ENCODE measurements at regions not wholly inside any gene's neighbourhood (a gene's known extent, or its start where the extent isn't known, plus 50 kb on each side); places are given as distances from the start of the nearest gene placed in this dataset.

GRCh38 chrX:9357518-9358114 is 107.2 kb upstream of the TBL1X start:
- no peaks in the 10 kb centered on the region for H3K36me3 Mint-ChIP-seq
- Histone ChIP-seq H3K4me3 (ENCODE audit: control insufficient read depth in 1 of 2, extremely low read depth in 1 of 2, low read length in 1 of 2) (no peak overlapping the region), H3K36me3 (ENCODE audit: control insufficient read depth in 2 of 2, extremely low read depth in 1 of 2, insufficient read depth in 1 of 2, low read length in 1 of 2) (no peaks in the 10 kb centered on the region), H3K27me3 (replicated peaks in 1 of 2; ENCODE audit: control insufficient read depth in 2 of 2, extremely low read depth in 1 of 2, insufficient read depth in 2 of 2, low read length in 1 of 2) (no peaks in the 10 kb centered on the region), H3K4me1 (ENCODE audit: control insufficient read depth in 1 of 2, extremely low read depth in 1 of 2, insufficient read depth in 2 of 2, low read length in 2 of 2) (peaks cover 0 to 22% of the 10 kb centered on the region in 2 experiments), H3K27ac (ENCODE audit: low read length) (no peak overlapping the region), H3K9me3 (no peaks in the 10 kb centered on the region)
- H3K4me1 Mint-ChIP-seq = peaks cover 24 to 27% (median 25%) of the 10 kb centered on the region in 3 donors
- POLR2A ChIA-PET = no interaction called here
- no peak for ATAC-seq (replicated peaks in 1 of 4)
- CTCF ChIA-PET = interaction anchor here in 1 of 2 donors (1.0 kb wide), 1 partner anchor 102 kb away, joined by 4 read pairs; no protein-coding TSS in a partner anchor
- no peak for DNase-seq
- no peak overlapping the region for H3K27ac Mint-ChIP-seq
- peaks cover 0 to 8% (median 3%) of the 10 kb centered on the region in 3 donors for H3K9me3 Mint-ChIP-seq
- no peaks in the 10 kb centered on the region for H3K27me3 Mint-ChIP-seq
- H3K4me3 Mint-ChIP-seq = no peak overlapping the region
- no CpG with 5 or more reads among the region's 7 CpGs for WGBS (ENCODE audit: insufficient coverage)

DNA sequence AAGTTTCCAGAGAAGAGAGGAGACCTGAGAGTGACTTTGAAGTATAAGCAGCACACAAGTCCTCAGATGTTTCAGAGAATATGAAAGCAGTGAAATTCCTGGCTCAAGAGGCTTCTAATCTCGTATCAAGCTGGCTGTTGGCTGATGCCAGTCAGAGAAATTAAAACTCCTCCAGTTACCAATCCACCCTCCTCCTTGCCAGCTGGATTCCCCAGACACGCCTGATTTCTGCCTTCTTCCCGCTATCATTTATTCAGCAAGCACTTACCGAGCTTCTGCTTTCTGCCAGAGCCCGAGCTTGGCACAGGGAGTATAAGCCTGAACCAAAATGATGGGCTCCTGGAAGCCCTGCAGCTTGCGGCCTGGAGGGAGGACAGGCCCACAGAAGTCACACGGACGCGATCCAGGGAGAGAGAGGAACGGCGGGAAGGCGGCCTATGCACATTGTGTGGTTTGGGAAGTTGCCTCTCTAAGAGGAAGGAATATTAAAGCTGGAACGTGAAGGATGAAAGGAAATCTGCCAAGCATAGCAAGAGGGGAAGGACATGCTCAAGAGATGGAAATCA is 102.4 kb upstream of the TBL1X start:
- Mint-ChIP-seq H3K9me3 (no peaks in the 10 kb centered on the region), H3K36me3 (no peaks in the 10 kb centered on the region), H3K4me3 (no peak overlapping the region), H3K27ac (peak overlapping the region in 1 of 2 donors; percentile 11), H3K4me1 (no peaks in the 10 kb centered on the region), H3K27me3 (no peaks in the 10 kb centered on the region)
- no peak overlapping the region for H3K27ac ChIP-seq (ENCODE audit: low read length)
- CTCF ChIA-PET = no interaction called here
- no peak for ATAC-seq (replicated peaks in 1 of 4)
- no peaks in the 10 kb centered on the region for H3K4me1 ChIP-seq (ENCODE audit: control insufficient read depth in 1 of 2, extremely low read depth in 1 of 2, insufficient read depth in 2 of 2, low read length in 2 of 2)
- no peaks in the 10 kb centered on the region for H3K36me3 ChIP-seq (ENCODE audit: control insufficient read depth in 2 of 2, extremely low read depth in 1 of 2, insufficient read depth in 1 of 2, low read length in 1 of 2)
- no peaks in the 10 kb centered on the region for H3K9me3 ChIP-seq
- H3K4me3 ChIP-seq (ENCODE audit: control insufficient read depth in 1 of 2, extremely low read depth in 1 of 2, low read length in 1 of 2) = no peak overlapping the region
- DNase-seq = no peak
- H3K27me3 ChIP-seq (replicated peaks in 1 of 2; ENCODE audit: control insufficient read depth in 2 of 2, extremely low read depth in 1 of 2, insufficient read depth in 2 of 2, low read length in 1 of 2) = no peaks in the 10 kb centered on the region
- WGBS (ENCODE audit: insufficient coverage) = 99% methylated on average over 9 of the region's 13 CpGs
- POLR2A ChIA-PET = no interaction called here

- H3K27ac ChIP-seq (ENCODE audit: low read length) = no peak overlapping the region
- no peak overlapping the region for H3K4me3 Mint-ChIP-seq
- ATAC-seq (replicated peaks in 1 of 4) = no peak
- no CpG with 5 or more reads among the region's 2 CpGs for WGBS (ENCODE audit: insufficient coverage)
- H3K9me3 Mint-ChIP-seq = no peaks in the 10 kb centered on the region
- H3K9me3 ChIP-seq = no peaks in the 10 kb centered on the region
- CTCF ChIA-PET = no interaction called here
- no peaks in the 10 kb centered on the region for H3K36me3 Mint-ChIP-seq
- H3K4me1 Mint-ChIP-seq = peaks cover 4 to 6% (median 5%) of the 10 kb centered on the region in 3 donors
- no peaks in the 10 kb centered on the region for H3K36me3 ChIP-seq (ENCODE audit: control insufficient read depth in 2 of 2, extremely low read depth in 1 of 2, insufficient read depth in 1 of 2, low read length in 1 of 2)
- peaks cover 0 to 9% of the 10 kb centered on the region in 2 experiments for H3K4me1 ChIP-seq (ENCODE audit: control insufficient read depth in 1 of 2, extremely low read depth in 1 of 2, insufficient read depth in 2 of 2, low read length in 2 of 2)
- H3K27me3 ChIP-seq (replicated peaks in 1 of 2; ENCODE audit: control insufficient read depth in 2 of 2, extremely low read depth in 1 of 2, insufficient read depth in 2 of 2, low read length in 1 of 2) = no peaks in the 10 kb centered on the region
- H3K27me3 Mint-ChIP-seq = no peaks in the 10 kb centered on the region
- H3K4me3 ChIP-seq (ENCODE audit: control insufficient read depth in 1 of 2, extremely low read depth in 1 of 2, low read length in 1 of 2) = no peak overlapping the region
- DNase-seq = no peak
- POLR2A ChIA-PET = no interaction called here
- no peak overlapping the region for H3K27ac Mint-ChIP-seq
Observed at GRCh38 chrX:9367421-9367820, 97.4 kb upstream of the TBL1X start.

DNA sequence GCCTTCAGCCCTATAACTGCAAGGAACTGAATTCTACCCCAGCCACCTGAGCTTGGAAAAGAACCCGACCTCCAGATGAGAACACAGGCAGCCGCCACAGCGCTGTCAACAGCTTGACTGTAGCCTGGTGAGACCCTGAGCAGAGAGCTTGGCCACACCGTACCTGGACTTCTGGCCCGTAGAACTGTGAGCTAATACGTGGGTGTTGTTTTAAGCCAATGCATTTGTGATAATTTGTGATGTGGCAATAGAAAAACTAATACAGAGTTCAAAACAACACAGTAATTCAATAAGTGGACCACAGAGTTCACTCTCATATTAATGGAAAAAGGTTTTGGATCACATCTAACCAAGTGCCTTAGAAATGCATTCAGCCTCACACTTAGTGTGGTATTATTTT is 96.6 kb upstream of the TBL1X start:
- Mint-ChIP-seq H3K36me3 (no peaks in the 10 kb centered on the region), H3K27me3 (no peaks in the 10 kb centered on the region), H3K9me3 (no peaks in the 10 kb centered on the region), H3K4me1 (peaks cover 4 to 6% (median 5%) of the 10 kb centered on the region in 3 donors), H3K27ac (no peak overlapping the region), H3K4me3 (no peak overlapping the region)
- Histone ChIP-seq H3K4me3 (ENCODE audit: control insufficient read depth in 1 of 2, extremely low read depth in 1 of 2, low read length in 1 of 2) (no peak overlapping the region), H3K27me3 (replicated peaks in 1 of 2; ENCODE audit: control insufficient read depth in 2 of 2, extremely low read depth in 1 of 2, insufficient read depth in 2 of 2, low read length in 1 of 2) (no peaks in the 10 kb centered on the region), H3K27ac (ENCODE audit: low read length) (no peak overlapping the region), H3K4me1 (ENCODE audit: control insufficient read depth in 1 of 2, extremely low read depth in 1 of 2, insufficient read depth in 2 of 2, low read length in 2 of 2) (peaks cover 0 to 9% of the 10 kb centered on the region in 2 experiments), H3K9me3 (no peaks in the 10 kb centered on the region), H3K36me3 (ENCODE audit: control insufficient read depth in 2 of 2, extremely low read depth in 1 of 2, insufficient read depth in 1 of 2, low read length in 1 of 2) (no peaks in the 10 kb centered on the region)
- POLR2A ChIA-PET = no interaction called here
- DNase-seq (no peak), ATAC-seq (replicated peaks in 1 of 4) (no peak)
- 100% methylated on average over 2 of the region's 6 CpGs for WGBS (ENCODE audit: insufficient coverage)
- CTCF ChIA-PET = no interaction called here

DNA sequence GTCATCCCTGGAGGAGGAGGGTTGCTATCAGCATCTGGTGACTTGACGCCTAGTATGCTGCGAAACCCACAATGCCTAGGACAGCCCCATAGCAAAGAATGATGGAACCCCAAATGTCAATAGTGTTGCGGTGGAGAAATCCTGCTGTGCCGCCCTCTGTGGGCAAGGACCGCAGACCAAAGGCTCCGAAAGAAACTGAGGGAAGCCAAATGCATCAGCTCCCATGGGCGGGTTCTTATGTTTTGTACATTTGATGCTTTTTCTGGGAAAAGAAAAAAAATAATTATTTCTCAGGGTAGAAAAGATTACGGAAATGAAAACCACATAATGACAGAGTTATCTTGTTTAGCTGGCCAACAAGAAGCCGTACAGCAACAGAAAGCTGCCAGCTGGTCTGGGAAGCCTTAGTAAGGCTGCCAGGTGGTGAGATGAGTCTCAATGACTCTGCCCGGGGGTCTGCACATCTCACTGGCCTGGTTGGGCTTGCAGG is 95.0 kb upstream of the TBL1X start:
- no peaks in the 10 kb centered on the region for H3K9me3 Mint-ChIP-seq
- H3K27me3 ChIP-seq (replicated peaks in 1 of 2; ENCODE audit: control insufficient read depth in 2 of 2, extremely low read depth in 1 of 2, insufficient read depth in 2 of 2, low read length in 1 of 2) = no peaks in the 10 kb centered on the region
- ChIA-PET POLR2A (no interaction called here), CTCF (no interaction called here)
- peak overlapping the region in 1 of 2 donors; percentile 71 for H3K27ac Mint-ChIP-seq
- peak overlapping the region in 1 of 3 donors; percentile 8 for H3K4me3 Mint-ChIP-seq
- peaks cover 4 to 6% (median 5%) of the 10 kb centered on the region in 3 donors for H3K4me1 Mint-ChIP-seq
- H3K36me3 Mint-ChIP-seq = no peaks in the 10 kb centered on the region
- no peaks in the 10 kb centered on the region for H3K36me3 ChIP-seq (ENCODE audit: control insufficient read depth in 2 of 2, extremely low read depth in 1 of 2, insufficient read depth in 1 of 2, low read length in 1 of 2)
- ATAC-seq (replicated peaks in 1 of 4) (peak in 1 of 4 experiments; percentile 38), DNase-seq (peak in 5 of 35 experiments; percentile 2 to 21 (median 12))
- H3K4me1 ChIP-seq (ENCODE audit: control insufficient read depth in 1 of 2, extremely low read depth in 1 of 2, insufficient read depth in 2 of 2, low read length in 2 of 2) = peaks cover 0 to 9% of the 10 kb centered on the region in 2 experiments
- WGBS (ENCODE audit: insufficient coverage) = 20% methylated on average over 1 of the region's 10 CpGs
- no peak overlapping the region for H3K4me3 ChIP-seq (ENCODE audit: control insufficient read depth in 1 of 2, extremely low read depth in 1 of 2, low read length in 1 of 2)
- no peaks in the 10 kb centered on the region for H3K9me3 ChIP-seq
- no peaks in the 10 kb centered on the region for H3K27me3 Mint-ChIP-seq
- H3K27ac ChIP-seq (ENCODE audit: low read length) = no peak overlapping the region

- Mint-ChIP-seq H3K4me1 (peaks cover 4 to 6% (median 5%) of the 10 kb centered on the region in 3 donors), H3K4me3 (no peak overlapping the region), H3K9me3 (no peaks in the 10 kb centered on the region), H3K36me3 (no peaks in the 10 kb centered on the region), H3K27me3 (no peaks in the 10 kb centered on the region), H3K27ac (no peak overlapping the region)
- ATAC-seq (replicated peaks in 1 of 4) (no peak), DNase-seq (no peak)
- H3K4me3 ChIP-seq (ENCODE audit: control insufficient read depth in 1 of 2, extremely low read depth in 1 of 2, low read length in 1 of 2) = no peak overlapping the region
- H3K4me1 ChIP-seq (ENCODE audit: control insufficient read depth in 1 of 2, extremely low read depth in 1 of 2, insufficient read depth in 2 of 2, low read length in 2 of 2) = peaks cover 0 to 9% of the 10 kb centered on the region in 2 experiments
- POLR2A ChIA-PET = no interaction called here
- no peaks in the 10 kb centered on the region for H3K36me3 ChIP-seq (ENCODE audit: control insufficient read depth in 2 of 2, extremely low read depth in 1 of 2, insufficient read depth in 1 of 2, low read length in 1 of 2)
- no peaks in the 10 kb centered on the region for H3K27me3 ChIP-seq (replicated peaks in 1 of 2; ENCODE audit: control insufficient read depth in 2 of 2, extremely low read depth in 1 of 2, insufficient read depth in 2 of 2, low read length in 1 of 2)
- CTCF ChIA-PET = no interaction called here
- no peak overlapping the region for H3K27ac ChIP-seq (ENCODE audit: low read length)
- no peaks in the 10 kb centered on the region for H3K9me3 ChIP-seq
- 96% methylated on average over 4 of the region's 5 CpGs for WGBS (ENCODE audit: insufficient coverage)
Observed at GRCh38 chrX:9370893-9371292, 94.0 kb upstream of the TBL1X start.
